K562 (cell line): ENCODE measurements at regions not wholly inside any gene's neighbourhood (a gene's known extent, or its start where the extent isn't known, plus 50 kb on each side); places are given as distances from the start of the nearest gene placed in this dataset.

Experiments
- ATAC-seq: fragments of 200-7000 bp; cut with Tn5 transposase; 3 replicates; pipeline ENCODE4 v1.9.1; 2020; ENCODE audit warnings: moderate library complexity
- BruUV-seq: library from RNA; stranded (reverse); fragments of 400-500 nt; replicated peaks from 2 replicates; lab custom pipeline; 2021; lab: Mats Ljungman, UMichigan
- CTCF ChIA-PET: fragments of 300-600 bp; formaldehyde crosslinking; extraction: SDS; loops from one replicate; lab custom pipeline; 2021; ENCODE audit warnings: low intra/inter-chr PET ratio; lab: Yijun Ruan, JAX
- POLR2A ChIA-PET: fragments of 300-600, 350-650 bp; sonication (Branson Sonifier 250); formaldehyde crosslinking; extraction: SDS; loops from one replicate; lab custom pipeline; 2021; ENCODE audit warnings: antibody characterized with exemption, inconsistent platforms; lab: Yijun Ruan, JAX
- DNase-seq, 4 experiments: peaks; one replicate each; pipeline versions ENCODE4 v3.0.0 to v3.0.0-alpha.2; 2011 to 2018; ENCODE audit warnings: low spot score in 3 of 4, mixed read lengths in 3 of 4; ENCODE audit errors: extremely low read depth in 1 of 4
- FAIRE-seq: peaks from 2 replicates; lab custom pipeline; 2011; peaks lifted over from hg19 to GRCh38; lab: Jason Lieb, UNC
- H2AFZ ChIP-seq: 2 replicates; pipeline ENCODE4 v1.6.0; 2011; ENCODE audit warnings: low read depth, low read length, control low read depth, inconsistent platforms
- H3K27ac ChIP-seq: fragments of 200-600 bp; 3 replicates; pipeline ENCODE4 v1.8.0; 2011; ENCODE audit warnings: low read depth, mild to moderate bottlenecking, control low read depth, inconsistent platforms, low read length, moderate library complexity, mixed read lengths; ENCODE audit errors: extremely low read depth
- H3K27me3 ChIP-seq, 2 experiments: fragments of 300-600 bp in 1 of 2; 2 replicates in 1 of 2; 3 replicates in 1 of 2; pipeline versions ENCODE4 v1.6.0 to v1.8.0; 2011; ENCODE audit warnings: inconsistent platforms in 2 of 2, low read length in 2 of 2, mild to moderate bottlenecking in 1 of 2, mixed read lengths in 1 of 2, moderate library complexity in 1 of 2; ENCODE audit not compliant: control insufficient read depth in 2 of 2, insufficient read depth in 2 of 2
- H3K36me3 ChIP-seq: fragments of 300-600 bp; 3 replicates; pipeline ENCODE4 v1.8.0; 2011; ENCODE audit warnings: mild to moderate bottlenecking, low read length, inconsistent platforms; ENCODE audit not compliant: control insufficient read depth, insufficient read depth
- H3K4me1 ChIP-seq, 2 experiments: fragments of 200-600 bp in 1 of 2; replicated peaks in 1 of 2; 2 replicates in 1 of 2; 3 replicates in 1 of 2; pipeline versions ENCODE4 v1.5.1 to v1.8.0; 2011; ENCODE audit warnings: inconsistent platforms in 2 of 2, low read length in 2 of 2, mild to moderate bottlenecking in 1 of 2, mixed read lengths in 1 of 2, moderate library complexity in 1 of 2; ENCODE audit not compliant: control insufficient read depth in 2 of 2, insufficient read depth in 2 of 2
- H3K4me2 ChIP-seq: 2 replicates; pipeline ENCODE4 v1.6.1; 2011; ENCODE audit warnings: low read length, control low read depth, inconsistent platforms, mixed read lengths; ENCODE audit not compliant: insufficient read depth
- H3K4me3 ChIP-seq: fragments of 200-600 bp; sonication (generic), shearing (Covaris generic); 2 replicates; pipeline ENCODE4 v1.5.1; 2016; ENCODE audit warnings: control low read depth, inconsistent platforms
- H3K79me2 ChIP-seq: fragments of 200-600 bp; 3 replicates; pipeline ENCODE4 v1.8.0; 2011; ENCODE audit warnings: low read length, inconsistent platforms; ENCODE audit not compliant: control insufficient read depth, insufficient read depth
- H3K9ac ChIP-seq, 2 experiments: 2 replicates each; pipeline versions ENCODE4 v1.6.0 to v1.6.1; 2011; ENCODE audit warnings: low read depth in 2 of 2, low read length in 2 of 2, control low read depth in 1 of 2, inconsistent platforms in 1 of 2, mild to moderate bottlenecking in 1 of 2, mixed read lengths in 1 of 2; ENCODE audit not compliant: insufficient read depth in 1 of 2
- H3K9me1 ChIP-seq: one replicate; pipeline ENCODE4 v1.6.0; 2011; ENCODE audit warnings: inconsistent platforms, mild to moderate bottlenecking, low read length, moderate library complexity; ENCODE audit not compliant: control insufficient read depth, insufficient read depth
- H3K9me3 ChIP-seq: replicated peaks from 2 replicates; pipeline ENCODE4 v1.5.1; 2011; ENCODE audit warnings: low read depth, low read length, inconsistent platforms; ENCODE audit not compliant: control insufficient read depth, insufficient read depth
- H4K20me1 ChIP-seq: replicated peaks from 2 replicates; pipeline ENCODE4 v1.6.1; 2011; ENCODE audit warnings: low read length, inconsistent platforms, mixed read lengths; ENCODE audit not compliant: control insufficient read depth, insufficient read depth
- AFF4 ChIP-seq: sonication (generic); formaldehyde crosslinking; IDR thresholded peaks from 2 replicates; pipeline ENCODE4 v1.8.0; 2023; ENCODE audit warnings: mild to moderate bottlenecking, missing genetic modification reagents
- C11orf30 ChIP-seq: fragments of 450-650 bp; IDR thresholded peaks from 2 replicates; pipeline ENCODE4 v1.6.1; 2016; ENCODE audit warnings: low read depth, mild to moderate bottlenecking
- CHD2 ChIP-seq: IDR thresholded peaks from 2 replicates; pipeline ENCODE4 v1.6.1; 2011; ENCODE audit warnings: low read depth, low read length
- MTA1 ChIP-seq: fragments of 450-650 bp; IDR thresholded peaks from 2 replicates; pipeline ENCODE4 v1.6.1; 2017; ENCODE audit warnings: borderline replicate concordance
- ZNF124 ChIP-seq: sonication (generic); formaldehyde crosslinking; IDR thresholded peaks from 2 replicates; pipeline ENCODE4 v1.8.1; 2022; ENCODE audit warnings: missing genetic modification reagents
- ZNF140 ChIP-seq: fragments of 250-450 bp; sonication (Bioruptor Pico); IDR thresholded peaks from 2 replicates; pipeline ENCODE4 v1.8.0; 2021; ENCODE audit warnings: moderate library complexity, mild to moderate bottlenecking, inconsistent platforms
- ZNF23 ChIP-seq: fragments of 250-450 bp; sonication (Bioruptor Pico); IDR thresholded peaks from 2 replicates; pipeline ENCODE4 v1.4.0; 2020; ENCODE audit warnings: mild to moderate bottlenecking
- ZNF589 ChIP-seq: fragments of 200-800 bp; sonication (Bioruptor generic); IDR thresholded peaks from 2 replicates; pipeline ENCODE4 v1.6.1; 2016; ENCODE audit warnings: low read depth, missing genetic modification characterization, missing compliant biosample characterization
- WGBS: fragments of 100-300 bp; shearing (Covaris generic); methylation state at CpG from one replicate; pipeline ENCODE4 v1.1.6; 2016; ENCODE audit warnings: low coverage, mixed read lengths; ENCODE audit not compliant: insufficient coverage; ENCODE audit errors: missing lambda C conversion rate; 5-methylcytosine and 5-hydroxymethylcytosine counted together
- in situ Hi-C: fragments of 300-500 bp; cut with MboI; formaldehyde crosslinking; loops from 4 replicates; pipeline ENCODE4 v1.15.0; 2018; ENCODE audit warnings: inconsistent platforms, mixed read lengths
- intact Hi-C: fragments of 100-400 bp; cut with micrococcal nuclease; formaldehyde crosslinking; loops from 2 replicates; pipeline ENCODE4 v1.14.2; 2022

- CTCF ChIA-PET: no interaction called here
- H3K9ac ChIP-seq: no peak overlapping the region
- no peak overlapping the region for H3K4me3 ChIP-seq
- no peaks in the 10 kb centered on the region for H3K9me1 ChIP-seq
- H3K4me2 ChIP-seq: no peak overlapping the region
- no peaks in the 10 kb centered on the region for H3K36me3 ChIP-seq
- H3K27me3 ChIP-seq: peaks cover 0 to 4% of the 10 kb centered on the region in 2 experiments; a peak in 1 of 5 replicates
- in situ Hi-C loops: no loop called here
- 1% methylated on average over 12 of the region's 12 CpGs for WGBS
- no peak for DNase-seq
- BruUV-seq: no TSS peak
- POLR2A ChIA-PET: no interaction called here
- FAIRE-seq: no peak
- H4K20me1 ChIP-seq: no peaks in the 10 kb centered on the region
- intact Hi-C loops: no loop called here
- no peaks in the 10 kb centered on the region for H3K9me3 ChIP-seq
- no peak for ATAC-seq
- H3K4me1 ChIP-seq: no peaks in the 10 kb centered on the region
- H2AFZ ChIP-seq: no peak overlapping the region
- H3K27ac ChIP-seq: no peak overlapping the region
- H3K79me2 ChIP-seq: no peaks in the 10 kb centered on the region
- no peak for TF ChIP-seq ZNF140 (CRISPR knock-in tag)
- TF ChIP-seq AFF4: no peak
- no peak for TF ChIP-seq ZNF23 (CRISPR knock-in tag)
- TF ChIP-seq CHD2: no peak
- TF ChIP-seq C11orf30: no peak
- TF ChIP-seq ZNF589 (CRISPR knock-in tag): no peak
- TF ChIP-seq MTA1: no peak
- no peak for TF ChIP-seq ZNF124 (CRISPR knock-in tag)
Observed at GRCh38 chr6:165972139-165972802, 195.4 kb downstream of the TBXT start.
